HG02610 (cell line): ENCODE measurements at regions not wholly inside any gene's neighbourhood (a gene's known extent, or its start where the extent isn't known, plus 50 kb on each side); places are given as distances from the start of the nearest gene placed in this dataset.
"Not testable (repeated sequence)": the region's sequence is repeated elsewhere in the genome, so short reads cannot be mapped to it uniquely, and the experiment has no call there.

Source experiments
- ATAC-seq: cut with Tn5 transposase; IDR thresholded peaks from one replicate; pipeline ENCODE4 v1.9.1; 2021; ENCODE audit warnings: mild to moderate bottlenecking, moderate library complexity; ENCODE audit not compliant: unreplicated experiment

DNA sequence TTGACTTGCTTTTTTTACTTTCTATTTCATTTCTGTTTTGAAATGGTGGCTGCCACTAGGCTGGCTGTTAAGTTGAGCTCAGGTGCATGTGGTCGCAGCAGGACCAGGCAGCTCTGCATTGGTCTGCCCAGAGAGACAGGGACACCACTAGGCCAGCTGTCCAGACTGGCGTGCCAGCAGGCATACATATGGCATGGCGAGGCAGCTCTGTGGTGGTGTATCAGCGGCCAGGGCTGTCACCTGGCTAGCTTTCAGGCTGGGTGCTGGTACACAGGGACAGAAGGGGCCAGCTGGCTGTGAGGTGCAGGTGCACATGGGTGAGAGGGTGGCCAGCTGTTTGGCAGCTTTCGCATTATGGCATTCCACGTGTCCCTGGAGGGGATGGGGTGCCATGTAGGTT, 654.0 kb upstream of the ACO1 start:
- no peak for ATAC-seq

DNA sequence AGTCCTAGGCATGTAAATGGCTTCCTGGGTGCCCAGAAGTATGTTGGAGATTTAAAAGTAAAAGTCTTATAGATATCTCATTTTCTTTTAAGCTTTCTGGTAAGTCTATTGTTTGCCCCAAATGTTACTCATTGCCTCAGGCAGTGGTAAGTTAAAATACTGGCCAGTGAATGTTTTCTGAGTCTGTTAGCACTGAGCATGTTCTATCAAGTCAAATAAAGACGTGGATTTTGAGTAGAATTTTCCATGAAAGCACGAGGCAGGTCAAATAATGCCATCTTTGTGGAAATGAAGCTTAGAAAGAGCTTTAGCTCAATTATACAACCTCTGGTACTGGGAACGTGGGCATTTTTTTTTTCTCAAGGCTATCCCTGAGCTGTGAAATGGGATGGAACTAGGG, 651.3 kb upstream of the ACO1 start:
- no peak for ATAC-seq

DNA sequence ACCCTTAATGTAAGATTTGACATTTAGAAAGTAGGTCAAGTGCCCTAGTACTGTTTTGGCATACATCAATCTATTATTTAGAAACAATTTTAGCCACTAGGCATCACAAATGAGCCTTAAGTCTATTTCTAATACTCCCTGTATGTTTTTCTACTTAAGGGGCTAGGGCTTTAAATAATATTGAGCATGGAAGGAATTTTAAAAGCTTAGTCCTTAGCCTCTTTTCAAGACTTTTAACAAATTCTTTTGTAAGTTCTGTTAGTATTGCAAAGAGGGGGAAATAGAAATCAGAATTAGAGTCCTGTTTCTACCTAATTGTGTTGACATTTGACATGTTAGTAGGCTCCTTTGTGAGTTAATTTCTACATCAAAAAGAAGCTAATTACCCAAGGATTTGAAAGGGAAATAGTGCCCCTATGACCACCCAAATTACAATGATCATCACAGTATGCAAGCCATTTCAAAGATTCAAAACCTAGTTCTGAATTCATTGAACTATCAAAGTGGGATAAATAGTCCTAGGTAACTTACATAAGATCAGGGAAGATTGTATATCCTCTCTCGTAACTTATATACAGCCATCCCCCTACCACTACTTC, 647.8 kb upstream of the ACO1 start:
- no peak for ATAC-seq

DNA sequence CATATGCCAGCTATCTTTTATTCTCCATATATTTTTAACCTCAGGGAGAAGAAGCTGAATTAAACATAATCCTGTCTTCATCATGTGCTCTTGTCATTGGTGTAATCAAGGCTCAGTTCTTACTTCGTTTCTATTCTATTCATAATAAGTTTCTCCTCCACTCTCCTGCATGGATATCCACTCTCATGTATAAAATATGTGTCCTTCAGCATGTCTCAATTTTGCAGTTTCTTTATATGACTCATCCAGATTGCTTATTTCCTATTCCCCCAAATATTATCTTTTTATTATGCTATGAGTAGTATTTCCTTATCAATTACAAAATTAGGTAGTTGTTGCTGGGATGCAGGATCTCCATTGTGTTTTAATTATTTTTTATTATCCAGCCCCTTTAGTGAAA, 643.7 kb upstream of the ACO1 start:
- no peak for ATAC-seq

DNA sequence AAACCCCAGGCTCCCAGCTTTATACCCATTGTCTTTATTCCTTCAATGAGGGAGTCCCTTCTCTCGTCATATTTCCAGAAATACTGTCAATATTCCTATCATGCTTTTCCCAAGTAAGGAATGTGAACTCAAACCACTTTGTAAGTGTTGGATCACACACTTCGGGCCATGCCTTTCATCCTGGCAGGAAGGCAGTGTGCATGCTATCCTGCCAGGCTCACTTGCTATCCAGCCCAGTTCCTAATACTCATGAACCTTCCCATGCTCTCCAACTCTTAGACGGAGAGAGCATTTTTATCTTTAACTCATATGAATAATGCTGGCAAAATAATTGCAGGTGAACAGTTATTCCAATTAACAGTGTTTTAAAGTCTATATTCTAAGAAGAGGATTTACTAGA, 639.9 kb upstream of the ACO1 start:
- no peak for ATAC-seq

DNA sequence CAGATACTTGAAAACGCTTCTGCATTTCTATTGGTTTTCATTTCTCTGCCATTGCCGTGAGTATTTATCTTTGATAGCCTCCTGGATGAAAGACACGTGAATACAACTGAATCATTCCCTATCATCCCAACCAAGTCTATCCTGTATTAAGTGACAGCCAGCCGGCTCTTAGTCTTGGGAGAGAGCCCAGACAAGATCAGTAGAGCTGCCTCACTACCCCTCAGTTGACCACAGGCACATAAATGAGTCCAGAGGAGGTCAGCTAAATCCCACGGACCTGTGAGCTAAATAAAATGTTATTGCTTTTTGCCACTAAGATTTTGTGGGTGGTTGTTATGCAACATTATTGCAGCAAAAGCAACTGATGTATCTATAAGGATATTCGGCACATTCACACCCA, 639.0 kb upstream of the ACO1 start:
- no peak for ATAC-seq

DNA sequence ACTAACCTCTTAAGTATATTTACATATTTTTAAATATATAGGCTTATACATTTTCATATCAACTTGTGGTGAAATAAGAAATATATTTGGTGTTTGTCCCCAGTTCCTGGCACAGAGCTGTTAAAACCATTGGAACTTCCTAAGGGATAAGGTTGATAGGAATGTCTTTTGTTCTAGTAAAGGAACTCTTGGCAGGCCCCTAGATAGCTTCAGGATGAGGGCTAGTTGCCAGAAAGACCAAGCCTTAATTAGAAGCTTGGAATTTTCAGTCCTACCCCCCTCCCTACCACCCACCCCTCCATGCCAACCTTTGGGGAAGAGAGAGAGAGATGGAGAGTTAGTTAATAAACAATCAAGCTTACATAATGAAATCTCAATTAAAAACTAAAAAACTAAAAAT, 638.6 kb upstream of the ACO1 start:
- no peak for ATAC-seq

DNA sequence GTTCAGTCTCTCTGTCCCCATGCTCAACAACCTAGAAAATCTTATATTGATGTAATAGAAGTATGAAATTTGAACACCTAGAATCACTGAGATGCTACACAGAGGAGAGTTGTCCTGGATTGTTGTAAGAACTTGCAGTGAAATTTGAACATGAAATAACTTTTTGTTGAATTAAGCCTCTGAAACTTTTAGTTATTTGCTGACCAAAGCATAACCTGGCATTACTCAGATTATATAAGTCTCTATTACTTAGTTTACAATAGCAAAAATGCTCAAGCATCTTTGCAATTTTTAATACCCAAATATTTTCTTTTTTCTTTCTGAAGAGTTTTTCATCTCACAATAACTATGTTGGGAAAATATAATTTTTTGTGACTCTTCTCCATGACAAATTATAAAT, 630.7 kb upstream of the ACO1 start:
- ATAC-seq = no peak

DNA sequence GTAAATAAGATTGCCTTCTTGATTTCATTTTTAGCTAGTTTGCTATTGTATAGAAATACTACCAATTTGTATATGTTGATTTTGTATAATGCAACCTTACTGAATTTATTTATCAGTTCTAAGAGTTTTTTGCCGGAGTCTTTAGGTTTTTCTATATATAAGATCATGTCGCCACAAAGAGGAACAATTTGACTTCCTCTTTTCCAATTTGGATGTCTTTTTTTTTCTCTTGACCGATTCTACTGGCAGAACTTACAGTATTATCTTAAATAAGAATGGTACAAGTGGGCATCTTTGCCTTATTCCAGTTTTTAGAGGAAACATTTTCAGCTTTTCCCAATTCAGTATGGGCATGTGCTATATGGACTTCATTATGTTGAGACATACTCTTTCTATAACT, 624.7 kb upstream of the ACO1 start:
- ATAC-seq = no peak

DNA sequence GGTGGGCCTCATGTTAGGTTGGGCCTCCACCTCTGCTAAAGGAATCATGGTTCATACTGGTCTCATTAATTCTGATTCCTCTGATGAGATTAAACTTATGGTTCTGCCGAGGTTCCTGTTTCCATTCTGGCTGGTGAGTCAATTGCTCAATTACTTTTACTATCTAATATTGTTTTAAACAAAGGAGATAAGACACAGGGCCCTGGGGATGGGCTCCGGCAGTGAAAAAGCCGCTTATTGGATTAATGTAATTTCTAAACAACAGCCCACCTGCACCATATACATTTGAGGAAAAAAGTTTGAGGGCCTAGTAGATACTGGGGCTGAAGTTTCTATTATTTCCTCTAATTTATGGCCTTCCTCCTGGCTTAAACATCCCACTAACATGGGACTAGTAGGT, 610.4 kb upstream of the ACO1 start:
- not testable (repeated sequence) for ATAC-seq

DNA sequence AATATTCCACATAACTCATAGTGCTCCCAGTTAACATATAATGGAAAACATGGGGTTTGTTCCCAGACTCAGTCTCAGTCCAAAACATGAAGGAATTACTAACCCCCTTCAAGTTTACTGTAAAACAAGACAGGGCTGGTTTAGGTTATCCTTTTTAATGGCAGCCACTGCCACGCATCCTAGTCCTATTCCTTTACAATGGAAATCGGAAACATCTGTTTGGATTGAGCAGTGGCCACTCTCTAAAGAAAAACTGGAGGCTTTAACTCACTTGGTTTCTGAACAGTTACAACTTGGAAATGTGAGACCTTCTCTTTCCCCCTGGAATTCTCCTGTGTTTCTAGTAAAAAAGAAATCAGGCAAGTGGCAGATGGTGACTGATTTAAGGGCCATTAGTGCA, 609.9 kb upstream of the ACO1 start:
- no peak for ATAC-seq

DNA sequence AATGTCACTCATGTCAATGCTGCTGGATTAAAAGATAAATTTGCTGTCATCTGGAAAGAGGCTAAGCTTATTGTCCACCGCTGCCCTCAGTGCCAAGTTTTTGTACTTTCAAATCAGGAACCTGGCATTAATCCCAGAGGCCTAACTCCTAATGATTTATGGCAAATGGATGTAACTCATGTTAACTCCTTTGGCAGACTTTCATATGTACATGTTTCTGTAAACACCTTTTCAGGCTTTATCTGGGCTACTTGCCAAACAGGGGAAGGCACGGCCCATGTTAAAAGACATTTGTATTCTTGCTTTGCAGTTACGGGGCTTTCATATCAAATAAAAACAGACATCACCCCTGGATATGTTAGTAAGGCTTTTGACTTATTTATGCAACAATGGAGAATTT, 608.0 kb upstream of the ACO1 start:
- no peak for ATAC-seq

DNA sequence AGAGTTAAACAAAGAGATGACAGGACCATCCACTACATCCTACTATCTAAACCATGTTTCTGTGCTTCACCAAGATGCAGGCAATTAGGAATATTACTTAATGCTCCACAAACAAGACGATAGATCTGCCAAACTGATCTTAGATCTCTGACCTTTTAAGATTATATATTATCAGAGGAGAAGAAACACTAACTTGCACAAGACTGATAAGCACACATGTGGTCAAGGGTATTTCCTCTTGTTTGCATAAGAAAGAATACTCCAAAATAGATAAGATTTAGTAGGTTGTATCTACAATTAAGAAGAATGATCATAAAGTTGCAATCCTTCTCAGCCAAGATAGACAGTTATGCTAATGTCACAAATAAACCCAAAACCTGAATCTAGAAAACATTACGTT, 601.0 kb upstream of the ACO1 start:
- ATAC-seq = no peak

DNA sequence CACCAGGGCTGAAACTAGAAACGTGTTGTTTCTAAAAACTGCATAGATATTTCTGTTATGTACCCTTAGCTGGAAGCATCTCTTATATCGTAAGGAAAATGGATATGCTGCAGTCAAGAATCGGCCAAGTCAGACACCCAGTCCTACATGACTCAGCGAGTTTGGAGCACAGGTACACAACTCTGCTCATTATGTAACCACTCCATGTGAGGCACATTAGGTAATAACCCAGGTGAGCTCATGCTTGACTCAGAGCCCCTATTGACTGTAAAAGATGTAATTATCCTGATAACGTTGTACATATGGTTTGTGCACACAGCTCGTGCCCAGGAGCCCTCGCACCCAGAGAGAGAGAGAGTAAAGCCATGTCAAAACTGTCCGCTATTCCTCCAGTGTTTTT, 593.7 kb upstream of the ACO1 start:
- ATAC-seq = no peak

DNA sequence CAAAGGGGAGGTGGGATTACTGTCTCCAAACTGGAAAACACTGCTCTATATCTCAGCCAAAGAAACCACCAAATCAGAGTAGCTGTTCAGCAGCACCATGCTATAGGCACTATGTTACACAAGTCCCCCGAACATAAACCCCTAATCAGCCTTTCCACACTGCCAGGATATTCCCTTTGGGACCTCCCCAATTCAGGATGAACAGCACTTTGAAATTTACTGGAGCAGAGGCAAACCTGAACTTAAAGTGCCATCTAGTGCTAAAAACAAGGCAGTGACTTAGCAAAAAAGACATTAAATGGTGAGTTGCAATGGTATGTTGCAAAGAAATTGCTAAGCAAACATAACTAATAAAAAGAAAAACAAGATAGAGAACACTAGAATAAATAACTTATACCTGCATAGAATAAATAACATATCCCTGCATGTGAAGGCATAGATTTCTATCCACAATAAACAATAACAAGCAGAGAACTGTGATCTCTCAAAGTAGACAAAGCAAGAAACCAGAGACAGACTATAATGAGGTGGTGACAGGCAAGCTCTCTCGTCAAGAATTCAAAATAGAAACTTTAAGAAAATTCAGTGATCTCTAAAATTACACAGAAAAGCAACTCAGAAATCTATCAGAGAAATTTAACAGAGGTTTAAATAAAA, 584.4 kb upstream of the ACO1 start:
- no peak for ATAC-seq

DNA sequence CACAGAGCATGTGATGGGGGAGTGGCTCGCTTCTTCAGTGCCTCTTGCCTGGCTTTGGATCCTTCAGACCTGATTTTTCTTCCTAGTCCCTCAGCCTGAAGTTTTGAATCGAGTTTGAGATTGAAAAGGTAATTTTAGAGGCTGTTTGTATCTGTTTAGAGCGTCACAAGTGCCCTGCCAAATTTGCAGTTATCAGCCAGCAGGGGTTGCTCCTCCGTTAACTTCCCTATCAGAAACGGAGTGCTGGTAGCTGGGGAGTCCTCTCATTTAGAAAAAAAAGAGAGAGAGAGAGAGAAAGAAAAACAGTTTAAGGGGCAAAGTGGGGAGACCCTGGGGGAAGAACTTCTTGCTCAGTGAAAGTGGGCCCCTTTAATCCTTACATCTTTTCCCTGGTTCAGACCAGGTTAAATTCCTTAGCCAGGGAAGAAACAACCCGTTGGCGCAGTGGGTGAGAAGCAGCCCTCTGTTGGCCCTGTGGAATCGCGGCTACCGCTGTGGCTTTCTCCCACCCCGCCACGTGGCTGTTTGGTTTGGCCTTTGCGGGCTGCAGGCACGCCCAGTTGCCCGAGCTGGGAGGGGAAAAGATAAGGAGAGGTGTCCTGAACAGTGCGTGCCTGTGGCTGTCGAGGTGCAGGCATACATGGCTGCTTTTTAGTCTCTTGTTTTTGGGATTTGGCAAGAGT, 576.7 kb upstream of the ACO1 start:
- no peak for ATAC-seq

DNA sequence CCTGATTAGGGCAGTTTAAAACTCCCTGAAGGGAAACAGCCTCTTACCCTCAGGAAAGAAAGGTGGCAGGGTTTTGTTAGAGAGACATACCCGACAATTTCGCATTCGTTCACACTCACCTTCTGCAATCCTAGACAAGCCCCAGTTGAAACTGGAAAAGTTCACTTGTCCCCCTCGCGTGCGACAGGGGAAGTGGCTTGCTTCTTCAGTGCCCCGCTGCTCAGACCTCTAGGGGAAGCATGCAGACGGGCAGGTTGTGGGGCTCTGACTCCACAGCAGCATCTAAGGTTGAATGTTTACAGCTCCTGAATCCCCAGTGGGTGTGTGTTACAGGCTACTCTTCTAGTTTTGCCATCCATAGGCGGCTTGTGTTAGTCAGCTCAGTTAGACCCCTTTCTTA, 575.7 kb upstream of the ACO1 start:
- no peak for ATAC-seq

DNA sequence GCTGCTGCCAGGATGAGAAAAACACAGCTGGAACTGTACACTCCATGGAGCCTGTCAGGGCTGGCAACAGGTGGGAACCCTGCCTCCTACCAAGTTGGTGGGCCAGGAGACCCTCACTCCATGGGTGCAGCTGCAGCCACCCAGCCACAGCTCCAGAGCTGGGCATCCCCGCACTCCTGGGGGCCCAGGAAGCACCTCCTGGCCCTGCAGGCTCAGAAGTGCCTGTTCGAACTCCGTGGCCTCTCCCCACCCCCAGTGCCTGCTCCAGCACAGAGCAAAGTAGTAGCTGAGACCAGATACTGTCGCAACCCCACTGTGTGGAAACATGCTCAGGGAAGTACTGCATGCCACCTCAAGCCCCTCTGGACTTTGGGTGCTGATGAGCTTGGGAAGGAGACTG, 564.0 kb upstream of the ACO1 start:
- ATAC-seq = no peak

DNA sequence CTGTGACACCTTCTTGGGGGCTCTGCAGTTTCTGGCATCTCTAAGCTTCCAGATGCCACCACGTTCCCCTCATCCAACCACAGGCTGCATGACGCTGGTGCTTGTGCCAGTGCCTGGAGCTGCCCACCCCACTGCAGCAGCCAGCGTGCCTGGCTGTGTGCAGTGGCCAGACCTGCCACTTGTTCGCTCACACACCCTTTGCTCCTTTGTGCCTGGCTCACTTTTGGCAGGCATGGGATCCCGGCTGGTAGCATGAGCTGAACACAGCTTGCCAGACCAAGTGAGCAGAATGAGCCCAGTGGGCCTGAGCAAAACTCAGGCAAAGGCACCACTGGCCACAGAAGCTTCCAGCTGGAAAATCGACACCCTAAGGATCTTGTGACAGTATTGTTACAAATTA, 562.9 kb upstream of the ACO1 start:
- no peak for ATAC-seq

DNA sequence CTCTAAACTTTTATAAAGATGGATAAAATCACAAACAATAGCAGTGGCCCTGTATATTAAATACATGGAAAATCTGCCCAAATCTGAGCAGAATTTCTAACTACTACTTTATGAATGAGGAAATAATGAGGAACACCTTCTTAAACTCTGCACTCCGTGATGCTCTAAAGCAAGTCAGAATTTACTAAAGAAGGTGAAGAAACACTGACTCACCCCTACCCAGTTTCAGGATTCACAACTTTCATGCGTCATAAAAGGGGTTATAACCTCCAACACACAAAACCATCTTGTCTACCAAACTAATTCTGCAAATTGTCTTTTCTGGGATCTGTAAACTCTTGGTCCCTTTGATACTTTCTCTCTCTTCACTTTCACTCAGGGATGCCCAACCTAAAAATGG, 561.1 kb upstream of the ACO1 start:
- no peak for ATAC-seq

DNA sequence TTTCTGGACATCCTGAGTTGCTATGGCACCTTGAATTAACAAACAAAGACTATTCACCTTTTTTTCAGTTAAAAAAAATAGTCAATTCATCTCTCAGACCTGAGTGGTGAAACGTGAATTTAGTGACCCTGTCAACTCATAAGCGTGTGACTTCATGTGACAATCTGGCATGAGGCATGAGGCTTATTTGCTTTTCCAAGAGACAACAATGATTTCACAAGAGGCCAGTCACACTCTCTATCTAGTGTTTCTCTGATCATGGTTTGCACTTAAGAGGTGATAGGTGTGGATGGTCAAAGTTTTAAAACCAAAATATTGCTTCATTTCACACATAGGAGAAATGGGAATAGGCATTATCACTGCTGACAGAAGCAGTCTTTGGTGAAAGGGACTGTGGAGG, 559.6 kb upstream of the ACO1 start:
- no peak for ATAC-seq

DNA sequence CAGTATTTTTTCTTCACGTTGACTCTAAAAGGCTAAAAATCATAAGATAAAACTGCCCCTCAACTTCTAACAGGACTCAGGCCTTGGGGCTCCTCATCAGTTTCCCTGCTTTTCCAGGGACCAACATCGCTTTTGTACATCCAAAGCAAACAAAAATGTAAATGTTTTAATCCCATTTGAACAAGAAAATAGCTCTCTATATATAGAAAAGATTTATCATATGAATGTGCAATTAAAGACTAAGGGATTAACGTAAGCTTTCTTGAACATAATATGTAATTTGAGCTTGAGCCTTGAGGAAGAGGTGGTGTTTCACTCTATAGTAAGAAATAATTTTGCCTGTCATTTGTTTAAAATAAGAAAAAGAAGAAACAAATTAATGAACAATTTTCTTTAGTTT, 547.2 kb upstream of the ACO1 start:
- ATAC-seq = no peak

DNA sequence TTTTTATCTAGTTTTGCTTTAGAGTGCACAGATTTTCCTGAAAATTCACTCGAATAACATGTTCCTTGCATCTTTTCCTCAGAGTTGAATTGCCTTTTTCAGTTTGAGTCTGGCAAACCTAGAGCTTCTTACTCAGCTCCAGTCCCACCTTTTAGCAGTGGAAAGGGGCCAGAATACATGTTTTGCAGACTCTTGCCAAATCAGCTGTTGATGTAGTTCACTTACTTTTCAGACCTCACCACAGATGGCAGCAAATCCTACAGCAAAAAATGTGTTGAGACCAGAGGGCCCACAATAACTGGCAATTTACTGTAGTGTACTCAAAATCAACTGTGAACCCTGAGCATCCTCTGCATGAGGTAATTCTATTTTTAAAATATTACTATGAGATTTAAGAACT, 545.2 kb upstream of the ACO1 start:
- ATAC-seq = no peak
